GM19240 (cell line): ENCODE measurements at regions not wholly inside any gene's neighbourhood (a gene's known extent, or its start where the extent isn't known, plus 50 kb on each side); places are given as distances from the start of the nearest gene placed in this dataset.
"Not testable (repeated sequence)": the region's sequence is repeated elsewhere in the genome, so short reads cannot be mapped to it uniquely, and the experiment has no call there.

Experiments used
- DNase-seq: peaks from one replicate; pipeline ENCODE4 v3.0.0; 2011; ENCODE audit warnings: low spot score; ENCODE audit not compliant: insufficient read length

DNA sequence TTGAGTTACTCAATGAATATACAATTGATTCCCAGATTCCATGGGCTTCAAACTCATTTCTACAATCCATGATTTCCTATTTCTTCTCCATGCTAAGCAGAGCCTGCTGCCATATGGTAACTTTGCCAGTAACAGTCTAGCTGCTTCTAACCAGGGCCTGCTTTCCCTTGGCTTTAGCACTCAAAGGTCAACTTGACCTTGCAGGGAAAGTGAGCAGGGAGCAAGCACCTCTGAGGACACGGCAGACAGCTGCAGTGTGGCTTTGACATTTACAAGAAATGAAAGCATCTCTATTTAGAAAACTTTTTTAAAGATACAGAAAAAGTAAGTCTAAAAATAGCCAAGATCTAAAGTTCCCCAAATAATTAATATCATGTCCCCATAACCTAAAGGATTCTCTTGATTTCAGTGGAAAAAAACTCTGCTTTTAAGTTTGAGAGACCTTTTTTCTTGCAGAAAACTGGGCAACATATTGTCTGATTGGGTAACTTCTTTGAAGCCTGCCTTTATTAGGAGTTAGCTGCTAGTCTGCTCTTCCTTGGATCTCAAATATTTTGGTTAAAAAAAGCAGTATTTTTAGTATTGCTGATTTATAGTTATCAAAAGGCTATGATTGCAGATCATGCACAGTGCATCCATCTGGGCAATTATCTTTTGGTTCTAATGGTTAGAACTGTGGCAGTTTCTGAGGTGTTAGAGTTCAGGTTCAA, 257.9 kb downstream of the AHR start:
- DNase-seq: no peak

DNA sequence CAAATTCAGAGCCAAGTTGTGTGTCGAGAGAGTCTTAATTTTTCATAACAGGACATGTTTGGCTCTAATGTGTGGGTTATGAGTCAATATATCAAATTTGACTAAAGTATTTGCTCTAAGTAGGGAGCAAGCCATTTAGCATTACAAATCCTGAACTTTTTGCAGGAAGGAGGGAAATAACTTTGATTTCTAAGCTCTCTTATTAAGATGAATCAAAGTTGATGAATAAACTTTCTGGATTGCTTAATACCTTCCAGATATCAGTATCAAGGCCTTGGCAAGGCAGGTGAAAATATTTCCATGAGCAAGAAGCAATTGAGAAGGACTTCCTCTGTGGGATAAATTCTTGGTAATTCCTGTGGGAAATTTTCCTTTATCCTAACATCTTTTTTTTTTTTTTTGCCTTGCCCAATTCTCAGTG, 258.8 kb downstream of the AHR start:
- DNase-seq: no peak

DNA sequence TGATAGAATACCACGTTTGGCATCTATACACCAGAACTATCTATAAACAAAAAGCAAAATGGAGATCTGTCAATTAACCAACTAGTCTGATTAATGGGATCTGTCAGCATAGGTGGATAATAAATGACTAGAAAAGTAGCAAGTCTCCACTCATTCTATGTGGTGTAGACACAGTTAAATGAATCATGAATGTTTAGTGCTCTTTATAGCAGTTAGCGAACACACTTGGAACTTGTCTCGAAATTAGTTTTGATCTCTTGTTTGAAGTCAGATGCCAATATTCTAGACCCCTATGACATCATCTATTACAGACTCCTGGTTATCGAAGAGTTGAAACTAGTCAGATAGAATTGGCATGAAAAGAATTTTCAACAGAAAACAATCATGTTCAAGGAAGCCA, 259.7 kb downstream of the AHR start:
- DNase-seq: no peak

DNA sequence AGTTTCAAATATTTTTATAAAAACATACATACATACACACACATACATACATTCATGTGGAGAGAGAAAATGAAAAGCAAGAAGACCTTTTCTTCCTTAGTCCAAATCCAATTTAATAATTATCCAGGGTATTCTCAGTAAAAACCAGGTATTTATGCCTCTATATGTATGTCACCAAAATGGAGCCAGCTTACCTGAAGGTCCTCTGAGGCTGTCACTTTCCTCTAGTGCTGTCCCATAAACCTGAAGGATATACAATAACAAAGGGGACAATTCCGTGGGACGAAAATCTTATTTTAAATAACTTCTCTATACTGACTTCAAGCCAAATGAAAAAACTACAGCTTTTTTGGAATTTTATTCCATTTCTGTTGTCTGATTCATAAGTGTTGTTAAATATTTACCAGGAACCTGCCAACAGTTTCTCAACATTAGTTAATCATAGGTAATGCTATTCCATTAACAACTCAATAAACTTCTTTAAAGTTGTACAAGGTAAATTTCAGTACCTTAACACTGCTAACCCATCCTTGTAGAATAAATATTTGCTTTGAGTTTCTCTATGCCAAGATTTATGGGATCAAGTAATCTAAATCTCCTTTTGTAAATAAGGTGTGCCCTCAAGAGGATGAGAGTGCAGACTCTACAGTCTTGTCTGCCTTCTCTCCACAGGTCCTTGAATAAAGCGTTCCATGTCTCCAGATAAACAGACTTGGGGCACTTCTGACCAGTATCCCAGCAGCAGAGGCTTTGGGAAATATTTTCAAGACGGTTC, 260.3 kb downstream of the AHR start:
- no peak for DNase-seq

DNA sequence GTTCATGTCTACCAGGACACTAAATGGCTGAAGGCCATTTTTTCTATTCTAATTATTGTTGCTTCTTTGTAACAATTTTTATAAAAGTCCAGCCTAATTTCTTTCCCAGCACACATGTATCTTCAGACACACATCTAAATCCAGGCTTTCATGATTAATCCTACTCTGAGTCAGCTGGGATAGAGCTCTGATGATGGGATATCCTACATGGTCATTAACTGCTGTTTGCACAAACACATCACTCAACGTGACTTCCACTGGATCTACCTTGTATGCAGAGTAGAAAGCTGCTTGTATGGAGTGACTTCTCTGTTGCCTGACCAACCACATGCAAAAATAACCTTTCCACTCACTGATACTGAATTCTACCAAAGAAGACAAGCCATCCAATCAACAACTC, 260.9 kb downstream of the AHR start:
- no peak for DNase-seq

DNA sequence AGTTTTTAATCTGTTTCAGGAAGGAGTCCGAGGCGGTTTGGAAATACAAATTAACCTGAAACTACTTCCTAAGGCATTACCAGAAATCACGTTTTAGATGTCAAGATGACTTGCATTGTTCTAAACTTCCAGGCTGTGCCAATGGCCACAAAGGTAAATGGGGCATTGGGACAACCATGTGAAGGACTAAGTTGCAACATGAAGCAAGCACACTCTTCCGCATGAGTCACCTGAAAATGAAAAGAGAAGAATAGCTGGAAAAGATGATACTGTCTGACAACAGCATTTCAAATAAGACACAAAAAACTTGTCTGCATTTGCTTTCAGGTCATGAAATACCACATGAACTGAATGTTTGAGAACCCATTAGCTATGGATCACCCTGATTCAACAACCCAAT, 262.1 kb downstream of the AHR start:
- DNase-seq: no peak

DNA sequence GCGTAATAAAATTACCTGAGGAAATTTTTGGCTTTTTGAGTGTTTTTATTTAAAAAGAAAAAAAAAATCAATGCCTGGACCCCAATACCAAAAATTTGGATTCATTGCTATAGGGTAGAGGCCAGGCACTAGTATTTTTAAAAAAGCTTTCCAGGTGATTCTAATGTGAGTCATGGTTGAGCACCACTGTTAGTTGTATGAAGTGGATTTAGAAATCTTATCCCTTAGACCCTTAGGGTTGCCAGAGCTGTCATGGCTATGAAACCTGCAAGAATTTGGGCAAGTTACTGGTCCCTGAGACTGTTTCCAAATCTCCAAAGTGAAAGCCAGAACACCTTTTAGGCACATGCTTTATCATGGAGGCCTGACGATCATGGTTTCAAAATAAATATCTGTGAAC, 262.5 kb downstream of the AHR start:
- no peak for DNase-seq

DNA sequence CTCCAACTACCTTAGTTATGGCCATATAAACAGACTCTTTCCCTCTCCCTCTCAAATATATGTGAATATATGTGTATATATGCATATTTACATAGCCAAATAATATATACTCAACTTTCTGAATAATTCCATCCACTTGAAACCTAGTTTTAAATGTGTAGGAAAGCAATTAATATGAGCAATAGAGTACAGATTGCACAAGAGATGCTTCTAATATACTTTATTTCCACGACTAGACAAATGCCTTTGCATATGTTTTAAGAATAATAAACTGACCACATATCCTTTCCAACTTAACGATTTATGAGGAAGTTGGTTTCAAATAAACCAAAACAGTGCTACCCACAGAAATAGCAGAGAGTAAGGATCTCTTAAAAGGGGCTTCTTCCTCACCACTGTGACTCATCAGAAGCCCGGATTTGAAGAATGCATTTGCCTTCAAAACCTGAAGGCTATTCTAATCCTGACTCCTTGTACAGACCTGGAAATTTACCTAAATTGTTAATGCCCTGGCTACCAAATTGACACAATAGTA, 266.3 kb downstream of the AHR start:
- no peak for DNase-seq

DNA sequence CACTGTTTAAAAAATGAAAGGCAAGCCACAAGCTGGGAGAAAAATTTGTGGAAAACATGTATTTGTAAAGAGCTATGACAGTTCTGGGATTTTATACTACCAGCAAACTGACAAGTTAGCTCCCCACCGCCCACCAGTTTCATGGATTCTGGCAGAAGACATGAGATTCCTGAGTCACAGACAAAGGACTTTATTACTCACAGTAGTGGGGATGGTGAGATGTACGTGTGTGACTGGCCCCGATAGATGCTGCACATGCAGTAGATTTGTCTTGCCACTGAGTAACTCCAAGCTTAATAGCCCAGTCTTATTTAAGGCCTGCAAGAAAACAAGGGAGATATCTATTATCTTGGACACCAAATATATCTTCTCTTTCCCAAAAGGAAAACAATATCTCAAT, 281.7 kb downstream of the AHR start:
- no peak for DNase-seq

DNA sequence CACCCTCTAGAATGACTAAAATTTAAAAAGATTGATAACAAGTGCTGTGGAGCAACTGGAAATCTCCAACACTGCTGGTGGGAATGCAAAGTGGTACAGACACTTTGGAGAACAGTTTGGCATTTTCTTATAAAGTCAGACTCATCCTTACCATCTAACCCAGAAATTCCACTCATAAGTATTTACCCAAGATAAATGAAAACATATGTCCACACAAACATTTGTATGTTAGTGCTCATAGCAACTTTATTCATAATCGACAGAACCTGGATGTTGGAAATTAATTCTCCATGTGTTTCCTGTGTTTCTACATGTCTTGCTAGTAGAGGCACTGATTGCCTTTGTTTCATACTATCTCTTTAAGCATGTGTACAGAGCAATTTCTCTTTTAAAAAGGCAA, 282.4 kb downstream of the AHR start:
- no peak for DNase-seq

DNA sequence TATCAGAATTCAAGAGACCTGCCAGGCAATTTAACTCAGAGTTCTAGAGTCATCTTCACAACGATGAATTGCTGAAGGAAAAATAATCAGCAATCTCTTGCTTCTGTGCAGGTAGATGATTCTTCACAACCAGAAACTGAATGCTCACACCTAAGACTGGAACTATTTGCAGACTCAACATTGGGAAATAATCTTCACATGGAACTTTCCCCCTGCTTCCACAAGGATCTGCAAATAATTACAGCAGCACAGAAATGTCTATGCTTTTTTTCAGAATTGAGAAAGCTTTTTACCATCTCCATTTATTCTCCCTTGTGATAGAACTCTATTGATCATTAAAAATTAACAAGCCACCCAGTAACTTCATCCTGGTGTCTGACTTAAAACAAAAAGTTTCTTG, 282.8 kb downstream of the AHR start:
- DNase-seq: no peak

DNA sequence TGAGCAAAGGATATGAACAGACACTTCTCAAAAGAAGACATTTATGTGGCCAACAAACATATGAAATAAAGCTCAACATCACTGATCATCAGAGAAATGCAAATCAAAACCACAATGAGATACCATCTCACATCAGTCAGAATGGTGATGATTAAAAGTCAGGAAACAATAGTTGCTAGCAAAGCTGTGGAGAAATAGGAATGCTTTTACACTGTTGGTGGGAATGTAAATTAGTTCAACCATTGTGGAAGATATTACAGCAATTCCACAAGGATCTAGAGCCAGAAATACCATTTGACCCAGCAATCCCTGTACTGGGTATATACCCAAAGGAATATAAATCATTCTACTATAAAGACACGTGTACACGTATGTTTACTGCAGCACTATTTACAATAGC, 284.2 kb downstream of the AHR start:
- DNase-seq: not testable (repeated sequence)

DNA sequence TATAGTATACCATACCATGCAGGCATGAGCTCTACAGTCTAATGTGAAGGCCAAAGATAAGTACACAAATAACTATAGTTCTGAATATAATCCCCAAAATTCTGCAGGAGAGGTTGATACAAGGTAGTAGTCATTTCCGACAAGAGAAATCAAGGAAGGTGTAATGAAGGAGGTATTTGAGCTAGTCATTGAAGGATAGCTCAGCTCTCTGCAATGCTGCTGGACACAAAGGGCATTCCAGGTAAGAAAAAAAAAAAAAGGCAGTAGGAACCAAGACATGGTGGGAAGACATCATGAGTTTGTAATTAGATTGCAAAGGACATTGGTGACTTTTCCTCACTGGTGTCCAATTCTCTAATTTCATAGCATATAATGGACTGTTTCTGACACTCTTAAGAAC, 285.3 kb downstream of the AHR start:
- no peak for DNase-seq

DNA sequence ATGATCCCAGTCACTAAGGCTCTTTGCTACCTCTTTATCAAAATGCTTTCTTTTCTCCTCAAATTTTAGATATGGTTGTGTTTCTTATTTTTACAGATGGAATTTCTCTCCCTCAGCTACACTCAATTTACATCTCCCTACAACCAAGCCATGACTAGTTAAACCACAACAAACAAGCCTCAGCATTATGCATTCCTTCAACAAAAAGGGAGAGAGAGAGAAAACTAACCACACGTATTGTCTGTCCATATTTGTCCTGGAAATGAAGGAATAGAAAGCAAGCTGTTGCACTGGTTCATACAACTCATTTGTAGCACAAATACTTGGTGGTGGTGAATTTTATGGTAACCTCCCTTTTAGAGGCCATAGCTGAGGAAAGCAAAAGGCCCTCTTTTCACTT, 286.4 kb downstream of the AHR start:
- no peak for DNase-seq

DNA sequence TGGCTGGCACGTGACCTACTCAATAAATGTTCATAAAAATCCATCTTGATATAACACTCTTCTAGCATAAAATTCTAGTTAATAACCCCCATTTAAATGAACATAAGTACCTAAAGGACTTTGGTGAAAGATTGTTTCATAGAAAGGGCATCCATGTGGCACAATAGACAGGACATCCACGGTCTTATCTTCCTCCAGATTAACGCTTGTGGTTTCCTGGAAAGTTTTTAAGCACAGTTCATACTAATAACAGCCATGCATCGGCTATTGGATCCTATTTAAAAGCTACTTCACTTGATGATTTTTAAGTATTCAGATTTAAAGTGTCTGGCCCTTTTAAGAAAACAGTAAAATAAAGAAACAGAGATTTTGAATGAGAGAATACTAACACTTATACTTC, 288.3 kb downstream of the AHR start:
- DNase-seq: no peak

DNA sequence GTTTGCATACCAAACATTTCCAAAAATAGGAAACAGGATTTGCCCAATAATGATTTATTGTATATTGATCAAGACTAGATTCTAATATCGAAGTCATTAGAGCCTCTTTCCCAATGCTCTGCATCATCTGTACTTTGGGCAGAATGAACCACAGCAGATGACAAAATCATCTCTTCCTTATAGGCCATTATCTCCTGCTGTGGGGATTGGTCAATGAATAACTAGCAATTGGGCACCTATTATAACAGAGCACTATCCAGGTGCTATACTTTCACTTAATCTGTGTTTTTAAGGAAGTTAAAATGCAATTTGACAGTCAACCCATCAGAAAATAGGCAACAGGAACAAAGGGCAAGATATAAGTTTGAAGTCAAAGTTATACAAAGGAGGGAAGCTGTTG, 290.3 kb downstream of the AHR start:
- DNase-seq: no peak

DNA sequence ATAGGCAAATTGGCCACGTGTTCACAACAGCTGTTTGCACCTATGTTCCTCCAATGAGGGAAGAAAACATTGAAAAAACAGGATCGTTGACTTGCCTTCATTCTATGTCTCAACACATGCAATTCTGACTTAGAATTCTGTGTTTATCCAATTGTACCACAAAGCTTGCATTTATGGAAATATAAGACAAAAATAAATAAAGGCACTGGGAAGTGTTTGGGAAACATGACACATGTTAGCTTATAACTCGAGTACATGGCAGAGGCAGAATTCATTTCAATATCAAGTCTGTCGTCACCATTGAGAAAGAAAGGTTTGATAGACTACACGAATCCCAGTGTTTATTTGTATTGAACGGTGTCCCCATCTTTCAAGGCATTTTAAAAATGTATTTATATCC, 291.2 kb downstream of the AHR start:
- DNase-seq: no peak

DNA sequence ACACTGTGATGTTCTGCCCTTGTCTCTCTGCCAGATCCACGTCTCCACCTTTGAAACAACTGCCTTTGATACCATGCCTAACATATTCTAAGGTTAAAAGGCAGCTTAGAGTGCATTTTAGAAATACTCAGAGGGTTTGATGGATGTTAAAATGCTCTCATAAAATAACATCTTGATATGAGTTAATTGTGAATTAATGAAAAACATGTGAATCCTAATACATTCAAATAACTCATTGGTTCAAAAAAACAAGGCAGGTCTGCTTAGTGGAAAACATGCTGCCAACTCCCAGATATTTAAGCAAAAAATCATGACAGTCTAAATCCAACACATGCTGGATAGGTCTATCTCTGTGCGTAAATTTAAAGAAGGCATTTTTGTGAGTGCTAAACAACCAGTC, 291.8 kb downstream of the AHR start:
- no peak for DNase-seq

DNA sequence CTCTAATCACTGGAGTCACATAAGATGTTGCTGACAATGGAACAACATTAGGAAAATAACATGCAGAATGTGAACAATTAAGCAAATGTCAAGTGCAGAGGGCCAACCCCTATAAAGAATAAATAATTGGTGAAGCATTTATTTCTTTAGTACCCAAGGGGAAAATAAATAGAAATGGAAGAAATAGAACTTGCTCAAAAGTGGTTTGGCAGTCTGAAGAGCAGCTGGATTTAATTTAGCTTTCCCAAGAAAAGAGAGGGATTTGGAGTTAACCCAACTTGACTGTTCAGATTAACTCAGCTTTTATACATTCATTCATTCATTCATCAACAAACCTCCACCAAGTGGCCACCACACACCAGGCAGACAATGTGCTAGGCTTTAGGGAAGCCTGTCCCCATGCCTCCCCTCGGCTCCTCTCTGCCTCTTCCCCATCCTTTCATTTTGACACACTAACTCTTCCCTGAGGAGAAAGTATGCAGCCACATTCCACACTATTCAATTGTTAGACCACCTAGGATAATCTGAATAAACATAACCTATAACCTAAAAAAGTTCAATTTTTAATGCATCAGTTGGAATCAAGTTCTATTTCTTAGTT, 295.5 kb downstream of the AHR start:
- DNase-seq: no peak

DNA sequence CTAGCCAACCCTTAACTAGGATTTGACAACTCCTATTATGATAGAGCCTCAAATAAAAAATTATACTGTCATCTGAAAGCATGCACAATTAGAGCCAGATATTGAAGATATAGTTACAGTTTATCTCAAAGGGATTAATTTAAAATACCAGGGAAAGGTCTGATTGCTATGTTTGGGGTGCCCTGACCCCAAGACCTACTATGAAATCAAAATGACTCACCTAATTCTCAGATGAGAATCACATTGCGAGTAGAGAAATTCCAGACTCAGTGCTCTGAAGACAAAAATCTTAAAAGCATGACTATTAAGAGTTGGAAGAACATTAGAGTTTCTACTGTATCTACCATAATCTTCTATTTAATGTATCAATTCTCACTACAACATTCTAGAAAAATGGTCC, 297.1 kb downstream of the AHR start:
- no peak for DNase-seq

DNA sequence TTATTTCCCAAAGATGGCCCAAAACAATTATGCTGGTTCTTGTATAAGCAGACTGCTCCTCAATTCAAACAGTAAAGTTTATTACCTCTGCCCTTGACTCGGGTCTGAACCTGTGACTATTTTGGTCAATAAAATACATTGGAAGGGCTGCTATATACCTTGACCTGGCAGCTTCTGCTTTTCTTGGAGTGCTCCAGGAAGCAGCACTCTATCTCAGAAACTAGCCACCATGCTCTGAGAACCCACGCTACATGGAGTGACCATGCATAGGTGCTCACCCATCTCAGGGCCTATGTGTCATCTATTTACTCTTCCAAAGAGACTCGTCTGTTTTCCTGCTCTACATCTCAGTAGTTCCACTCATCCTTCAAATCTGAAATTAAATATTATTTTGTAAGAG, 299.9 kb downstream of the AHR start:
- no peak for DNase-seq

DNA sequence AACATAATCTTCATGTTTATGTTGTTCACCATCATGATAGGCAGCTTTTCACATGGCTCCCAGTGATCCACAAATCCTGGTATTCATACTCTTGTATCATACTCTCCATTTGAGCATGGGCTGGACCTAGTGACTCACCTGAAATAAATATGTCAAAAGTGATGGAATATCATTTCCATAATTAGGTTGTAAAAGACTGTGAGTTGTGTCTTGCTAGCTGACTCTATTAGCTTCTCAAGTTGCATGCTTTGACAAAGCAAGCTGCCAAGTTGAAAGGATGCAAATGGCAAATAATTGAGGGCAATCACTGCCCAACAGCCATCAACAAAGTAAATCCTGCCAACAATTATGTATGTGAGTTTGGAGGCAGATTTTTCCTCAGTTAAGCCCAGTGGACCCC, 300.4 kb downstream of the AHR start:
- no peak for DNase-seq
